KMS-11 (cell line): ENCODE measurements at regions not wholly inside any gene's neighbourhood (a gene's known extent, or its start where the extent isn't known, plus 50 kb on each side); places are given as distances from the start of the nearest gene placed in this dataset.

Experiments used
- H2AFZ ChIP-seq: fragments of 200-600 bp; sonication (generic); 2 replicates; pipeline ENCODE4 v1.6.1; 2016; ENCODE audit warnings: antibody characterized with exemption, mixed run types, low read depth
- H3K27ac ChIP-seq: fragments of 200-600 bp; sonication (generic); 2 replicates; pipeline ENCODE4 v1.6.1; 2016; ENCODE audit warnings: mild to moderate bottlenecking, mixed run types
- H3K27me3 ChIP-seq: fragments of 200-600 bp; sonication (generic); 2 replicates; pipeline ENCODE4 v1.6.1; 2017; ENCODE audit warnings: mild to moderate bottlenecking, low read depth, mixed run types, moderate library complexity; ENCODE audit not compliant: insufficient read depth
- H3K36me3 ChIP-seq: fragments of 200-600 bp; sonication (generic); 2 replicates; pipeline ENCODE4 v1.6.1; 2017; ENCODE audit warnings: mild to moderate bottlenecking, mixed run types; ENCODE audit not compliant: insufficient read depth
- H3K4me1 ChIP-seq: fragments of 200-600 bp; sonication (generic); 2 replicates; pipeline ENCODE4 v1.6.1; 2016; ENCODE audit warnings: mild to moderate bottlenecking, low read depth, mixed run types; ENCODE audit not compliant: poor library complexity, severe bottlenecking
- H3K4me2 ChIP-seq: fragments of 200-600 bp; sonication (generic); 2 replicates; pipeline ENCODE4 v1.7.0; 2016; ENCODE audit warnings: mild to moderate bottlenecking, mixed run types
- H3K4me3 ChIP-seq: fragments of 200-600 bp; sonication (generic); IDR thresholded peaks from 2 replicates; pipeline ENCODE4 v1.6.1; 2017; ENCODE audit warnings: low read depth, low read length, mixed read lengths; ENCODE audit not compliant: insufficient read depth
- H3K79me2 ChIP-seq: fragments of 200-600 bp; sonication (generic); 2 replicates; pipeline ENCODE4 v1.6.1; 2016; ENCODE audit warnings: low read depth, mixed run types; ENCODE audit not compliant: insufficient read depth
- H3K9ac ChIP-seq: fragments of 200-600 bp; sonication (generic); 2 replicates; pipeline ENCODE4 v1.6.1; 2016; ENCODE audit warnings: mild to moderate bottlenecking, mixed run types
- H4K20me1 ChIP-seq: fragments of 200-600 bp; sonication (generic); 2 replicates; pipeline ENCODE4 v1.6.1; 2016; ENCODE audit warnings: mild to moderate bottlenecking, mixed run types; ENCODE audit not compliant: insufficient read depth
- TF ChIP-seq, protein P1 (sequence below): fragments of 200-600 bp; sonication (generic); conservative IDR thresholded peaks from 2 replicates; pipeline ENCODE4 v1.6.1; 2017; ENCODE audit warnings: low read depth, mild to moderate bottlenecking, antibody characterized with exemption, low read length, moderate library complexity, mixed read lengths

DNA sequence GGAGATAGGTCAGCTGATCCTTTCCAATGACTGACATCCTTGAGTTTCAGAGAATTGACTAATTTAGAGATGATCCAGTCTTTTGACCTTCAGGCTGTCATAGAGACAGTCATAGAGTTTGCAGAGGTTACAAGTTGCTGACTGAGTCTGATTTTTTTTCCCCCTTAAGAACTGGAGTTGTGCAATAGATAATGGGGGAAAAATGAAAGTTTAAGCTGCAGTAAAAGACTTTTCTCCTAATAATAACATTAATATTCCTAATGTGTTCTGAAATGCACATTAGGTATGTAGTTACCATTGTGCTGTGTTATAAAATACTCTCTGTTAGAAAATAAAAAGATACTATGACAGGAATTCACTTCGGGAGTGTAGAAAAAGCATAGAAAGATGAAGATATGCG is 876.9 kb upstream of the RAG2 start:
- H3K4me2 ChIP-seq, result no peak overlapping the region
- H4K20me1 ChIP-seq, result no peaks in the 10 kb centered on the region
- no peak overlapping the region for H2AFZ ChIP-seq
- TF ChIP-seq, protein P1, sequence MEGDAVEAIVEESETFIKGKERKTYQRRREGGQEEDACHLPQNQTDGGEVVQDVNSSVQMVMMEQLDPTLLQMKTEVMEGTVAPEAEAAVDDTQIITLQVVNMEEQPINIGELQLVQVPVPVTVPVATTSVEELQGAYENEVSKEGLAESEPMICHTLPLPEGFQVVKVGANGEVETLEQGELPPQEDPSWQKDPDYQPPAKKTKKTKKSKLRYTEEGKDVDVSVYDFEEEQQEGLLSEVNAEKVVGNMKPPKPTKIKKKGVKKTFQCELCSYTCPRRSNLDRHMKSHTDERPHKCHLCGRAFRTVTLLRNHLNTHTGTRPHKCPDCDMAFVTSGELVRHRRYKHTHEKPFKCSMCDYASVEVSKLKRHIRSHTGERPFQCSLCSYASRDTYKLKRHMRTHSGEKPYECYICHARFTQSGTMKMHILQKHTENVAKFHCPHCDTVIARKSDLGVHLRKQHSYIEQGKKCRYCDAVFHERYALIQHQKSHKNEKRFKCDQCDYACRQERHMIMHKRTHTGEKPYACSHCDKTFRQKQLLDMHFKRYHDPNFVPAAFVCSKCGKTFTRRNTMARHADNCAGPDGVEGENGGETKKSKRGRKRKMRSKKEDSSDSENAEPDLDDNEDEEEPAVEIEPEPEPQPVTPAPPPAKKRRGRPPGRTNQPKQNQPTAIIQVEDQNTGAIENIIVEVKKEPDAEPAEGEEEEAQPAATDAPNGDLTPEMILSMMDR, result no peak
- H3K79me2 ChIP-seq, result no peaks in the 10 kb centered on the region
- no peaks in the 10 kb centered on the region for H3K27me3 ChIP-seq
- no peak overlapping the region for H3K9ac ChIP-seq
- no peaks in the 10 kb centered on the region for H3K4me1 ChIP-seq
- H3K4me3 ChIP-seq, result no peak overlapping the region
- no peak overlapping the region for H3K27ac ChIP-seq
- no peaks in the 10 kb centered on the region for H3K36me3 ChIP-seq

DNA sequence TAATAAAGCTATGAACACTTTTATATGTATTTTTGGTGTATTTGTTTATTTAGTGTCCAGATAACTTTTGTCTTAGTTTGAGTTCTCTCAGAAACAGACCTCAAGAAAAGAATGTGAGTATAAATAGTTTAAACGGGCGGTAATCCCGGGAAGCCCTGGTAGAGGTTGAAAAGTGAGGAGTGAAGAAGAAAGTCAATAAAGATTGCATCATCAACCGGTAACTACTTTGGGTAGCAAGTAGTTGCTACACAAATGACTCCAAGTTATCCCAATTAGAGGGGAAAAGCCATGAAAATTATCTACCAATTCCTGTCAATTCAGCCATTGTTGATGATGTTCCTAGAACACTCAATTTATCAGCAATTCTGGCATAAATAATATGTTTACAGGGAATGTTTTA is 870.3 kb upstream of the RAG2 start:
- Histone ChIP-seq H3K4me2 (no peak overlapping the region), H2AFZ (no peak overlapping the region), H3K79me2 (no peaks in the 10 kb centered on the region), H3K36me3 (no peaks in the 10 kb centered on the region), H4K20me1 (no peaks in the 10 kb centered on the region), H3K27ac (no peak overlapping the region), H3K9ac (no peak overlapping the region), H3K27me3 (no peaks in the 10 kb centered on the region), H3K4me1 (no peaks in the 10 kb centered on the region), H3K4me3 (no peak overlapping the region)
- TF ChIP-seq, protein P1, result no peak

DNA sequence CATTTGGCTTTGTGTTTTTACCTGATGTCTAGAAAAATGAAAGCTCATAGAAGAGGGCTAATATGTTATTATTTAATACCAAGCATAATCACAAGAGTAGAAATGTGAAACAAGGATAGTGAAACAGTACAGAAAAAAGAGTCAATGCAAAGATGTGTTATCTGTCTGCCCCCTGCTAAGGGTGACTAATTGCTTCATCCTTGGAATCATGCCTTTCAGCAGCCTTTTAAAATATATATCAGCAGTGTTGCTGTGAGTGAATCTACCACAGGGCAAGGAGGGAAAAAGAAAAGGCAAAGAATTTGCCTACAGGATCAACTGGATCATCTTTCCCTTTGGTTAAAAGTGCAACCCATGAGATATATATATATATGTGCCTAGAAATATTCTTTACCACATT is 867.2 kb upstream of the RAG2 start:
- TF ChIP-seq, protein P1, result no peak
- Histone ChIP-seq H3K27ac (no peak overlapping the region), H3K4me1 (no peaks in the 10 kb centered on the region)

DNA sequence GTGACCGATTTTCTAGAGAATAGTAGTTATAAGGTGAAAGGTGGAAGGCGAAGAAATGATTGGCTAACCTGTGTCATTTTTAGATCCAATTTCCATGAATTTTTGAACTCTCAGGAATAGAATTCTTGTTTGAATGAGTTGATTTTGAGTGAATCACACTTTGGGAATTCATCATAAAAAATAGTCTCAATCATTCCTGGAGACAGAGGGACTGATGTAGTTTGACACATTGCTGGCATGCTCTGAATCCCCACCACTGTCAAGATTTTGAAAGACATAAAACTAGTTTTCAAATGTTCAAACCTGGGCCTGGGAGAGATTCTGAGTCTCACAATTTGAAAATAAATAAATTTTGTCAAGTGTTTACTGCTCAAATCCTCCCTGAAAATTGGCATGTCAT is 861.4 kb upstream of the RAG2 start:
- TF ChIP-seq, protein P1, result no peak
- Histone ChIP-seq H3K27me3 (no peaks in the 10 kb centered on the region), H3K4me3 (no peak overlapping the region), H3K79me2 (no peaks in the 10 kb centered on the region), H4K20me1 (no peaks in the 10 kb centered on the region), H3K27ac (no peak overlapping the region), H3K4me2 (no peak overlapping the region), H3K9ac (no peak overlapping the region), H3K36me3 (no peaks in the 10 kb centered on the region), H3K4me1 (no peaks in the 10 kb centered on the region), H2AFZ (no peak overlapping the region)

More for the DNA sequence above, 867.2 kb upstream of the RAG2 start:
- Histone ChIP-seq H3K9ac (no peak overlapping the region), H3K36me3 (no peaks in the 10 kb centered on the region), H3K4me3 (no peak overlapping the region), H3K27me3 (no peaks in the 10 kb centered on the region), H3K4me2 (no peak overlapping the region), H3K79me2 (no peaks in the 10 kb centered on the region), H2AFZ (no peak overlapping the region), H4K20me1 (no peaks in the 10 kb centered on the region)
